Calu3 (cell line): ENCODE measurements at regions not wholly inside any gene's neighbourhood (a gene's known extent, or its start where the extent isn't known, plus 50 kb on each side); places are given as distances from the start of the nearest gene placed in this dataset.

ENCODE experiments used
- BruUV-seq: library from RNA; stranded (reverse); fragments of 400-500 nt; replicated peaks from 2 replicates; lab custom pipeline; 2021; lab: Mats Ljungman, UMichigan
- CTCF ChIA-PET: fragments of 300-600 bp; sonication (Branson Sonifier 250); formaldehyde crosslinking; loops from one replicate; lab custom pipeline; 2022; ENCODE audit warnings: antibody characterized with exemption; lab: Charles Lee
- DNase-seq: peaks from one replicate; pipeline ENCODE4 v3.0.0; 2022
- H3K27ac Mint-ChIP-seq: one replicate; pipeline ENCODE4 v1.8.0; 2022; ENCODE audit warnings: mixed read lengths; ENCODE audit not compliant: unreplicated experiment
- H3K27me3 Mint-ChIP-seq: one replicate; pipeline ENCODE4 v1.8.0; 2022; ENCODE audit warnings: mixed read lengths; ENCODE audit not compliant: unreplicated experiment
- H3K36me3 Mint-ChIP-seq: one replicate; pipeline ENCODE4 v1.8.0; 2022; ENCODE audit warnings: mild to moderate bottlenecking, moderate library complexity, mixed read lengths; ENCODE audit not compliant: insufficient read depth, unreplicated experiment
- H3K4me1 Mint-ChIP-seq: one replicate; pipeline ENCODE4 v1.8.0; 2022; ENCODE audit warnings: mild to moderate bottlenecking, low read depth, mixed read lengths; ENCODE audit not compliant: unreplicated experiment
- H3K4me3 Mint-ChIP-seq: one replicate; pipeline ENCODE4 v1.8.0; 2022; ENCODE audit warnings: mild to moderate bottlenecking, low read depth, moderate library complexity, mixed read lengths; ENCODE audit not compliant: unreplicated experiment
- H3K9me3 Mint-ChIP-seq: one replicate; pipeline ENCODE4 v1.8.0; 2022; ENCODE audit warnings: low read depth, mixed read lengths; ENCODE audit not compliant: unreplicated experiment
- CTCF ChIP-seq: fragments of 200-600 bp; IDR thresholded peaks from one replicate; pipeline ENCODE4 v1.8.0; 2022; ENCODE audit warnings: antibody characterized with exemption; ENCODE audit not compliant: unreplicated experiment
- intact Hi-C: fragments of 100-400 bp; cut with micrococcal nuclease; formaldehyde crosslinking; loops from one replicate; pipeline ENCODE4 v1.10.0; 2022; ENCODE audit not compliant: unreplicated experiment

GRCh38 chr6:49264496-49264895, 198.6 kb downstream of the MMUT start:
- H3K4me3 Mint-ChIP-seq: no peak overlapping the region
- no TSS peak for BruUV-seq
- no peak for DNase-seq
- H3K27me3 Mint-ChIP-seq: no peaks in the 10 kb centered on the region
- no peaks in the 10 kb centered on the region for H3K4me1 Mint-ChIP-seq
- no peaks in the 10 kb centered on the region for H3K36me3 Mint-ChIP-seq
- CTCF ChIA-PET: no interaction called here
- no peak overlapping the region for H3K27ac Mint-ChIP-seq
- no peak for TF ChIP-seq CTCF
- intact Hi-C loops: no loop called here
- H3K9me3 Mint-ChIP-seq: no peaks in the 10 kb centered on the region

- Mint-ChIP-seq H3K9me3 (no peaks in the 10 kb centered on the region), H3K4me1 (no peaks in the 10 kb centered on the region), H3K27me3 (no peaks in the 10 kb centered on the region), H3K27ac (no peak overlapping the region), H3K36me3 (no peaks in the 10 kb centered on the region), H3K4me3 (no peak overlapping the region)
- no peak for DNase-seq
- CTCF ChIA-PET: no interaction called here
- intact Hi-C loops: no loop called here
- no peak for TF ChIP-seq CTCF
- BruUV-seq: no TSS peak
Measured at GRCh38 chr6:49257549-49257948, 205.5 kb downstream of the MMUT start.

GRCh38 chr6:49255335-49255734, 207.7 kb downstream of the MMUT start:
- no TSS peak for BruUV-seq
- Mint-ChIP-seq H3K9me3 (no peaks in the 10 kb centered on the region), H3K36me3 (no peaks in the 10 kb centered on the region), H3K4me3 (no peak overlapping the region), H3K4me1 (no peaks in the 10 kb centered on the region), H3K27ac (no peak overlapping the region), H3K27me3 (no peaks in the 10 kb centered on the region)
- no peak for DNase-seq
- intact Hi-C loops: no loop called here
- TF ChIP-seq CTCF: no peak
- CTCF ChIA-PET: interaction anchor here (0.5 kb wide), 1 partner anchor 384 kb away, joined by 3 read pairs; no protein-coding TSS in a partner anchor

- Mint-ChIP-seq H3K4me1 (no peaks in the 10 kb centered on the region), H3K9me3 (no peaks in the 10 kb centered on the region), H3K4me3 (no peak overlapping the region), H3K27ac (no peak overlapping the region), H3K36me3 (no peaks in the 10 kb centered on the region), H3K27me3 (no peaks in the 10 kb centered on the region)
- BruUV-seq: no TSS peak
- no peak for TF ChIP-seq CTCF
- CTCF ChIA-PET: no interaction called here
- DNase-seq: no peak
- intact Hi-C loops: no loop called here
Measured at GRCh38 chr6:49252901-49253300, 210.2 kb downstream of the MMUT start.
